Activated naive CD4-positive, alpha-beta T cell treated with anti-CD3 and anti-CD28 coated beads, Interleukin-2, amount 50 U/mL, for 16 hours (primary cell): ENCODE measurements at regions not wholly inside any gene's neighbourhood (a gene's known extent, or its start where the extent isn't known, plus 50 kb on each side); places are given as distances from the start of the nearest gene placed in this dataset.
"Not testable (repeated sequence)": the region's sequence is repeated elsewhere in the genome, so short reads cannot be mapped to it uniquely, and the experiment has no call there.

ENCODE experiments used
- DNase-seq: peaks from one replicate; pipeline ENCODE4 v3.0.0-alpha.2; 2020

GRCh38 chr10:36019749-36020148 is 377.7 kb upstream of the FZD8 start:
- DNase-seq = no peak

DNA sequence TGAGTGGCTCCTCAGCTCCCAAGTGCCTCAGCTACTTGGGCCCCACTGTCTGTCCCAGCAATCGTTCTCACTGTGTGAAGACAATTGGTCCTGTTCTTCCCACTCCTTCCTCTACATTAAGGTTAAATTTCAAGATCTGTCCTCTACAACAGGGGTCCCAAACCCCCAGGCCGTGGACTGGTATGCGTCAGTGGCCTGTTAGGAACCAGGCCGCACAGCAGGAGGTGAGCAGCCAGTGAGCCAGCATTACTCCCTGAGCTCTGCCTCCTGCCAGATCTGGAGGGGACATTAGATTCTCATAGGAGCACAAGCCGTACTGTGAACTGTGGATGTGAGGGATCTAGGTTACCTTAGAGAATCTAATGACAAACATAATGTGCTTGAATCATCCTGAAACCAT is 376.9 kb upstream of the FZD8 start:
- no peak for DNase-seq

DNA sequence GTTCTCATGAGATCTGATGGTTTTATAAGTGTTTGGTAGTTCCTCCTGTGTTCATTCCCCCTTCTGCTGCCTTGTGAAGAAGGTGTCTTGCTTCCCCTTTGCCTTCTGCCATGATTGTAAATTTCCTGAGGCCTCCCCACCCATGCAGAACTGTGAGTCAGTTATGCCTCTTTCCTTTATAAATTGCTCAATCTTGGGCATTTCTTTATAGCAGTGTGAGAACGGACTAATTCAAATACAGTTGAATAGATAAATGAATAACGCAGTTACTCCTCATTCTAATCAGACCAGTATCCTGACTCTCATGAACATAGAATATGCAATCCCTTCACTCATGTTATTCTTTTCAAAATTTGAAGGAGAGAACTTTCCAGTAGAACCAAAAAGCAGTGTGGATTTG is 375.0 kb upstream of the FZD8 start:
- DNase-seq = no peak

GRCh38 chr10:36007369-36007768 is 365.3 kb upstream of the FZD8 start:
- no peak for DNase-seq

DNA sequence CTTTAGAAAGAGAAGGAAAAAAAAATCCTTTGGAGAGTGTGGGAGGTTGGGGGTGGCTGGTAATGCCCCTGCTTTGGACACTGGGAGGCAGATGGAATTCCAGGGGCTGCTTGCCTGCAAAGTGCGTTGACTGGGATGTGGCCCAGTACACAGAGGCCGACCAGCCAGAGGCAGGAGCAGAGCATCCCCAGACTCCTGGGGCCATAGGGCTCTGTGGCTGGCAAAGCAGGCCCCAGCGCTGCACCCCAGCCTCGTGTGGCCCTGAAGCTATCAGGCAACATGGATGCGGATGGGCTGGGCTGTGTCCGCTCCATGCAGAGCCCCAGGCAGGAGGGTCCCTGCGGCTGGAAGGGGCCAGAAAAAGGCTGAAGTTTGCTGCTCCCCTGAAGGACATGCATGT is 361.6 kb upstream of the FZD8 start:
- no peak for DNase-seq

DNA sequence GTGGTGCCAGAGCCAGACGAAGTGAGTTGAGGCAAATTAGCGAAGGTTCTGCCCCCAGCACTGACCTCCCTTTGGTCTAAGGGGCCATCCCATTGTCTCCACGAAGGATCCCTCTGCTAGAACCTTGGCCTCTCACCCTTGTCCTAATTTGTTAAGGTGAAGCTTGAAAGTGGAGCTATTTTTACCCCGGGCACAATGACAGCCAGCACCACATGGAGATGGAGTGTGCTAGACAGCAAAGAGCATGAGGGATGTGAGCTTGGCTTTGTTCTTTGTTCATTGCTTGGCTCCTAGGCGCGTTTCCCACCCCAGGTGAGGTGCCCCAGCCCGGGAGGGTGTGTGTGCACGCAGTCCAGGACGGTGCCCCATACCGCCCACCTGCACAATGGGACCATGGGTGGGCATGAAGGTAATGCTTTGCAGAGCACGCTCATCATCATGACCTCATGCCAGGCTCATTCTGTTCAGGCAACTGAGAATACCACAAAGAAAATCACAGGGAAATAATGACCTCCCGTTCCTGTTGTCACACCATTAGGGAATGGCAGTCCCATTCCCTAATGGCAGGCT is 361.0 kb upstream of the FZD8 start:
- no peak for DNase-seq

- DNase-seq = no peak
Measured at GRCh38 chr10:36002445-36002844, 360.3 kb upstream of the FZD8 start.

- not testable (repeated sequence) for DNase-seq
Measured at GRCh38 chr10:36000754-36001153, 358.7 kb upstream of the FZD8 start.

DNA sequence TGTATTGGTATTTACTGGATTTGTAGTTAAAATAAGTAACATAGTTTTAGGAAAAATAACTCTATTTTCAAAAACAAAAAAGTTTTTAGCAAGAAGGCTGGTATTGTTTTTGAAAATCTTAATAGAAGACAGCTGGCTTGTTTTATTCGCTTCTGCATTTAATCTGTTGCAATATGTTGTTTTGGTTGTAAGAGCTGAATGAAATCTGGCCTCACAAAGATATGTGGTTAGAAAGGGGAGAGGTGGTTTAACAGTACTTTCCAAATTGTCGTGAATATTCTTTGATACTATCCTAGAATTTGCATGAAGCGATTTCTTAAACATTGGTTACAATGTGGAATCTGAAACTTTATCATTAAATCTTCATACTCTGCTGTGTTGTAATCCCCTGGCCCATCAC is 355.9 kb upstream of the FZD8 start:
- DNase-seq = no peak

DNA sequence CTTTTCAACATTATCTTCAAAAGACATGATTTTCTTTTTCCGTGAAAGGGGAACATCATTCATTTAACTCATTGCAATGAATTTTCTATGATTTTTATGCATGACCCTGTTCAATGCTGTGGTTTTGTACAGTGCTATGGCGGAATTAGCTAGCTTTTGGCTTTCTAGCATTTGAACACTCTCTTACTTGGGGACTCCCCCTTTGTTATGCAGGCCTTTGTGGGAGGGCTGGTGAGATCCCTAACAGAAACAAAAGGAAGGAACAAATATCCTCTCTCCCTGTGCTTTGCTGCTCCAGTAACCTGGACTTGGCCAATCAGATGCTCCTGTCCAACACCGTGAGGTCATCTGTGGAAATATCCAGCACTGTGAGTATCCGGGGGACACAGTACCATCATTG is 353.4 kb upstream of the FZD8 start:
- DNase-seq = no peak

GRCh38 chr10:35993591-35994515 is 351.8 kb upstream of the FZD8 start:
- DNase-seq = no peak

DNA sequence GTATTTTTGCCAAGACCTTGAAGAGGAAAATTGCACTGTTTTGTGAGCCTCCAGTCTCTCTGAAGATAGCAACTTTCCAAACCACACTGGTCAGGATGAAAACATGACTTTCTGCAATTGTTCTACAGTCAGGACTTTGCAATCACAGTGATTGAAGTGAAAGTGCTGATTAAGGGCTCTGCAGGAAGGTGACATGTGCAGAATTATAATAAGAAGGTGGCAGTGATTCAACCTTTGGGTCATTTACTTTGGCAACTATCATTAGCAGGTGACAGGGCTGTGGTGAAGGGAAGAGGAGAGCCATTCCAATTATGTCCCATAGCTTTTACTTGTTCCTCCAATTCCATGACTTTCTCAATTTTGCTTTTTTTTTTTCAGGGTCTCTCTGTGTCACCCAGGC is 350.0 kb upstream of the FZD8 start:
- DNase-seq = no peak

GRCh38 chr10:35986756-35987502 is 344.8 kb upstream of the FZD8 start:
- DNase-seq = no peak

DNA sequence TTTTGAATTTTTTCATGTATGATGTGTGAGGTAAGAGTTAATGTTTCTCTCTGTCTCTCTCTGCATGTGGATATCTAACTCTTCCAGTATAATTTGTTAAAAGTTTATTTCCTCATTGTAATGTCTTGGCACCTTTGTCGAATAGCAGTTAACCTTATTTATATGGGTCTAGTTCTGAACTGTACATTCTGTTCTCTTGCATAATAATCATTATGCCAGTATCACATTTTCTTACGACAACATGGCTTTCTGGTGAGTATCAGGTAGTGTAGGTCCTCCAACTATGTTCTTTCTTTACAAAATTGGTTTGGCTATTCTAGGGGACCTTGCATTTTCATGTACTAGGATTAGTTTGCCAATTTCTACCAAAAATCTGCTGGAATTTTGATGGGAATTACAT is 337.0 kb upstream of the FZD8 start:
- no peak for DNase-seq

DNA sequence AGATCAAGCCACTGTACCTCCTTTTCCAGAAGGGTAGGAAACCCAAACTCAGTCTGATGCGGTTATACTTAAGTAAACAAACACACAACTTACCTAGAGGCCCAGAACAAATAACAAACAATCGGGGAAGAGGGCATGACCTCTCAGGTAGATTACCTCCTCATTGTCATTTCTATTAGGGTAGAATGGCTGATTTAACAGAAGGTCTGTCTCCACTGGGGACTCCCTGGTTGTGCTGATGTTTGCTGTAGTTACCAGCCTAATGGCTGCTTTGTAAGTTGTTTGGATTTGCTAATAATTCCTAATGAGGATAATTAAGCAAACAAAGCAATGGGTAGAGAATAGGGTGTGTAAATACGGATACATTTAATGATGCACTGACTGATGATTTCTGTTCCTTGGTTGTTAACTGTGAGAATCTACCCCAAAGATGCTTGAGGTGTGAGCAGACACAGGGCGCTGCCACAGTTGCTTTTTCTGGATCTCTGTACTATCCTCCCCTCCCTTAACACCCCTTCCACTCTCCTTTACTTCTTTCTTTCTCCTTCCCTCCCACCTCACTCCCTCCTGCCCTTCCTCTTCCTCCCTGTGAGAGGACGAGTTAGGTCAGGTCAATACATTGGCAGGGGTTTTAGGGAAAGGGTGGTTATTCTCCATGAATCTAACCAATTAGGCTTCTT is 332.0 kb upstream of the FZD8 start:
- DNase-seq = not testable (repeated sequence)

DNA sequence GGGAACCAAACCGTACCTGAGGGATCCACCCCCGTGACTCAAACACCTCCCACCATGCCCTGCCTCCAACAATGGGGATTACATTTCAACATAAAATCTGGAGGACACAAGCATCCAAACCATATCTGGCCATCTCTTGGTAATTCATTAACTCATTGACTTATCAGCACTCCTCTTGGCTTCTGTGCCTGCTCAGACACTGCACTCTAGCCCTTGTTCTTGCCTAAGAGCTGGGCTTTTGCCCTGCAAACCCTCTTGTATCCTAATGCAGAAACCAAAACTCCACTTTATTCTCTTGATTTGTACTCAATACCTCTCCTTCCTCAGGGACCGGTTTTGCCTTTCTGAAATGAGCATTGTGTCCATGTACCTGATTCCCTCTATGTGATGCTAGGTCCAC is 330.2 kb upstream of the FZD8 start:
- no peak for DNase-seq

GRCh38 chr10:35971397-35971796 is 329.3 kb upstream of the FZD8 start:
- DNase-seq = no peak

GRCh38 chr10:35963685-35964084 is 321.6 kb upstream of the FZD8 start:
- no peak for DNase-seq

- no peak for DNase-seq
Measured at GRCh38 chr10:35961501-35961900, 319.4 kb upstream of the FZD8 start.

DNA sequence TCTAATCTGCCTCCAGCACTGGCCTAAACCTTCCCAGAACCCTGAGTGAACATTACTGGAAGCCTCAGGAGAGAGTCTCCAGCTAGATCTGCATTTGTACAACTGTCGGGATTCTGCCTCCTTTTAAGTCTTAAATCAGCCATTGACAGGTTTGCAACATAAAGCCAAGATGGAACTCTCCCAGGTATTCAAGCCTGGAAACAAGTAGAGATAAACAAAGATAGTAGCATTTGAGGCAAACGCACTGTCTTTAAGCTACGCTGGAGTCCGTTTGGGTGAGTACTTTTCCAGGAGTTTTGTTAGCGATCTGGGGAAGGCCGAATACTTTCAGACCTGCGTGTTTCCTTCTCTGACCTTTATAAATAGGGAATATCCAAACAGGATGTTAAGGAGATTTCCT is 317.2 kb upstream of the FZD8 start:
- DNase-seq = no peak

GRCh38 chr10:35958609-35959008 is 316.5 kb upstream of the FZD8 start:
- DNase-seq = not testable (repeated sequence)

GRCh38 chr10:35950701-35951100 is 308.6 kb upstream of the FZD8 start:
- no peak for DNase-seq

- DNase-seq = no peak
Measured at GRCh38 chr10:35950226-35950625, 308.1 kb upstream of the FZD8 start.
